HepG2 (cell line): ENCODE measurements at regions not wholly inside any gene's neighbourhood (a gene's known extent, or its start where the extent isn't known, plus 50 kb on each side); places are given as distances from the start of the nearest gene placed in this dataset.
"Not testable (repeated sequence)": the region's sequence is repeated elsewhere in the genome, so short reads cannot be mapped to it uniquely, and the experiment has no call there.

Experiments
- ATAC-seq: fragments of 200-7000 bp; cut with Tn5 transposase; 3 replicates; pipeline ENCODE4 v1.9.1; 2020; ENCODE audit warnings: mild to moderate bottlenecking, moderate library complexity
- BruUV-seq: library from RNA; stranded (reverse); fragments of 400-500 nt; replicated peaks from 2 replicates; lab custom pipeline; 2021; lab: Mats Ljungman, UMichigan
- CTCF ChIA-PET: fragments of 300-600 bp; formaldehyde crosslinking; extraction: SDS; loops from one replicate; lab custom pipeline; 2021; ENCODE audit warnings: low total read pairs, inconsistent platforms, low intra/inter-chr PET ratio; lab: Yijun Ruan, JAX
- POLR2A ChIA-PET: fragments of 350-600 bp; sonication (Branson Sonifier 250); formaldehyde crosslinking; loops from one replicate; lab custom pipeline; 2020; ENCODE audit warnings: antibody characterized with exemption, inconsistent platforms; lab: Yijun Ruan, JAX
- DNase-seq: peaks from one replicate; pipeline ENCODE4 v3.0.0-alpha.2; 2015; ENCODE audit warnings: low spot score
- FAIRE-seq: peaks from 3 replicates; lab custom pipeline; 2011; peaks lifted over from hg19 to GRCh38; lab: Jason Lieb, UNC
- H2AFZ ChIP-seq: one replicate; pipeline ENCODE4 v1.6.1; 2011; ENCODE audit warnings: low read length, inconsistent platforms
- H3K27ac ChIP-seq: fragments of 300-600 bp; 3 replicates; pipeline ENCODE4 v1.8.0; 2011; ENCODE audit warnings: mixed run types, mild to moderate bottlenecking, mixed read lengths, low read length, inconsistent platforms; ENCODE audit not compliant: insufficient read depth; ENCODE audit errors: extremely low read length
- H3K27me3 ChIP-seq, 2 experiments: fragments of 200-600 bp in 1 of 2; 2 replicates in 1 of 2; 3 replicates in 1 of 2; pipeline versions ENCODE4 v1.6.0 to v1.8.0; 2011; ENCODE audit warnings: low read length in 2 of 2, mild to moderate bottlenecking in 2 of 2, moderate library complexity in 2 of 2, inconsistent platforms in 1 of 2; ENCODE audit not compliant: insufficient read depth in 2 of 2, control insufficient read depth in 1 of 2
- H3K36me3 ChIP-seq, 2 experiments: fragments of 200-600 bp in 1 of 2; replicated peaks in 1 of 2; 2 replicates in 1 of 2; 3 replicates in 1 of 2; pipeline versions ENCODE4 v1.5.1 to v1.8.0; 2011; ENCODE audit warnings: low read length in 2 of 2, inconsistent platforms in 1 of 2; ENCODE audit not compliant: insufficient read depth in 2 of 2, control insufficient read depth in 1 of 2
- H3K4me1 ChIP-seq: 2 replicates; pipeline ENCODE4 v1.5.1; 2012; ENCODE audit warnings: low read length, inconsistent platforms; ENCODE audit not compliant: insufficient read depth
- H3K4me2 ChIP-seq: 2 replicates; pipeline ENCODE4 v1.6.0; 2011; ENCODE audit warnings: low read depth, low read length, inconsistent platforms
- H3K4me3 ChIP-seq, 3 experiments: fragments of 200-600 bp in 1 of 3; sonication (generic), shearing (Covaris generic) in 1 of 3; replicated peaks in 1 of 3; 2 replicates each; pipeline ENCODE4 v1.5.1; 2011 to 2016; ENCODE audit warnings: low read length in 3 of 3, inconsistent platforms in 2 of 3, low read depth in 2 of 3, mild to moderate bottlenecking in 2 of 3, control low read depth in 1 of 3, mixed read lengths in 1 of 3; ENCODE audit not compliant: insufficient read depth in 1 of 3
- H3K79me2 ChIP-seq: one replicate; pipeline ENCODE4 v1.6.1; 2011; ENCODE audit warnings: low read length, inconsistent platforms; ENCODE audit not compliant: insufficient read depth
- H3K9ac ChIP-seq: 2 replicates; pipeline ENCODE4 v1.6.0; 2011; ENCODE audit warnings: mild to moderate bottlenecking, low read depth, low read length, inconsistent platforms; ENCODE audit not compliant: insufficient read depth
- H3K9me3 ChIP-seq: 2 replicates; pipeline ENCODE4 v1.5.1; 2012; ENCODE audit warnings: mild to moderate bottlenecking, low read length
- H4K20me1 ChIP-seq: 2 replicates; pipeline ENCODE4 v1.6.0; 2011; ENCODE audit warnings: inconsistent platforms, mild to moderate bottlenecking, low read length, moderate library complexity; ENCODE audit not compliant: insufficient read depth
- CBX1 ChIP-seq: IDR thresholded peaks from one replicate; pipeline ENCODE4 v1.6.1; 2016; ENCODE audit warnings: antibody characterized with exemption, low read depth
- HNRNPUL1 ChIP-seq: fragments of 200-400 bp; formaldehyde crosslinking; IDR thresholded peaks from 2 replicates; pipeline ENCODE4 v1.6.1; 2017; ENCODE audit warnings: low read depth, mild to moderate bottlenecking, low read length, moderate library complexity
- MAFK ChIP-seq, 2 experiments: IDR thresholded peaks in 1 of 2; conservative IDR thresholded peaks in 1 of 2; 2 replicates each; pipeline ENCODE4 v1.6.1; 2011; ENCODE audit warnings: improper control_type of control experiment in 2 of 2, low read length in 2 of 2
- NFIB ChIP-seq: sonication (generic); formaldehyde crosslinking; IDR thresholded peaks from 2 replicates; pipeline ENCODE4 v1.9.0; 2021; ENCODE audit warnings: missing genetic modification reagents, mild to moderate bottlenecking, borderline replicate concordance
- NR3C1 ChIP-seq: sonication (generic); formaldehyde crosslinking; IDR thresholded peaks from 2 replicates; pipeline ENCODE4 v1.4.0; 2020; ENCODE audit warnings: missing genetic modification reagents
- POLR2AphosphoS5 ChIP-seq: IDR thresholded peaks from 2 replicates; pipeline ENCODE4 v1.6.1; 2012; ENCODE audit warnings: low read depth, low read length
- TFAP4 ChIP-seq: sonication (generic); IDR thresholded peaks from 2 replicates; pipeline ENCODE4 v1.6.1; 2016; ENCODE audit warnings: low read depth, borderline replicate concordance
- ZNF160 ChIP-seq: sonication (generic); formaldehyde crosslinking; IDR thresholded peaks from 2 replicates; pipeline ENCODE4 v1.8.0; 2022; ENCODE audit warnings: mild to moderate bottlenecking, inconsistent platforms, missing genetic modification reagents
- ZNF263 ChIP-seq: sonication (generic); formaldehyde crosslinking; IDR thresholded peaks from 2 replicates; pipeline ENCODE4 v1.4.0; 2020; ENCODE audit warnings: missing genetic modification reagents
- WGBS: methylation state at CpG from one replicate; pipeline ENCODE4 v1.1.6; 2017; ENCODE audit warnings: low lambda C conversion rate; 5-methylcytosine and 5-hydroxymethylcytosine counted together
- in situ Hi-C: cut with HindIII; loops from 2 replicates; pipeline ENCODE4 v1.10.0; 2017; ENCODE audit warnings: low pct_unique_long_range_greater_than_20kb; ENCODE audit not compliant: extremely low pct_ligation_motif_present
- intact Hi-C: fragments of 100-400 bp; cut with micrococcal nuclease; formaldehyde crosslinking; loops from one replicate; pipeline ENCODE4 v1.10.0; 2022; ENCODE audit not compliant: unreplicated experiment
- TF ChIP-seq, protein P1 (sequence below): sonication (generic); formaldehyde crosslinking; IDR thresholded peaks from 2 replicates; pipeline ENCODE4 v1.9.0; 2021; ENCODE audit warnings: missing genetic modification reagents, borderline replicate concordance

GRCh38 chr17:20916383-20916782 lies 126.4 kb downstream of the USP22 start:
- Histone ChIP-seq H3K9me3 (no peaks in the 10 kb centered on the region), H2AFZ (no peak overlapping the region), H3K27ac (no peak overlapping the region), H3K9ac (no peak overlapping the region), H3K4me2 (no peak overlapping the region), H3K36me3 (no peaks in the 10 kb centered on the region), H3K79me2 (peaks cover 10% of the 10 kb centered on the region), H3K4me3 (no peak overlapping the region), H4K20me1 (no peaks in the 10 kb centered on the region), H3K27me3 (no peaks in the 10 kb centered on the region; a peak in 1 of 5 replicates), H3K4me1 (no peaks in the 10 kb centered on the region)
- BruUV-seq: no TSS peak
- intact Hi-C loops: no loop called here
- TF ChIP-seq NFIB (CRISPR knock-in tag) (no peak), ZNF263 (CRISPR knock-in tag) (no peak), POLR2AphosphoS5 (no peak), CBX1 (no peak), NR3C1 (CRISPR knock-in tag) (no peak), MAFK (conservative IDR thresholded peaks at IDR 0.05 in 1 of 2, IDR thresholded peaks at IDR 0.05 in 1 of 2; ENCODE audit: low read length in 2 of 2) (no peak), ZNF160 (CRISPR knock-in tag) (no peak), TFAP4 (no peak), HNRNPUL1 (no peak)
- TF ChIP-seq, protein P1, sequence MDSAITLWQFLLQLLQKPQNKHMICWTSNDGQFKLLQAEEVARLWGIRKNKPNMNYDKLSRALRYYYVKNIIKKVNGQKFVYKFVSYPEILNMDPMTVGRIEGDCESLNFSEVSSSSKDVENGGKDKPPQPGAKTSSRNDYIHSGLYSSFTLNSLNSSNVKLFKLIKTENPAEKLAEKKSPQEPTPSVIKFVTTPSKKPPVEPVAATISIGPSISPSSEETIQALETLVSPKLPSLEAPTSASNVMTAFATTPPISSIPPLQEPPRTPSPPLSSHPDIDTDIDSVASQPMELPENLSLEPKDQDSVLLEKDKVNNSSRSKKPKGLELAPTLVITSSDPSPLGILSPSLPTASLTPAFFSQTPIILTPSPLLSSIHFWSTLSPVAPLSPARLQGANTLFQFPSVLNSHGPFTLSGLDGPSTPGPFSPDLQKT (CRISPR knock-in tag): no peak
- FAIRE-seq (no peak), DNase-seq (no peak), ATAC-seq (no peak)
- ChIA-PET CTCF (no interaction called here), POLR2A (no interaction called here)
- in situ Hi-C loops: no loop called here
- 83% methylated on average over 4 of the region's 4 CpGs for WGBS

- ATAC-seq, H4K20me1 ChIP-seq, FAIRE-seq, H3K4me1 ChIP-seq, H3K9me3 ChIP-seq, H3K27me3 ChIP-seq, H3K27ac ChIP-seq, H3K36me3 ChIP-seq, intact Hi-C loops, H3K4me3 ChIP-seq, H3K9ac ChIP-seq, CTCF ChIA-PET, DNase-seq, H2AFZ ChIP-seq, BruUV-seq, H3K4me2 ChIP-seq, POLR2A ChIA-PET, in situ Hi-C loops: not testable (repeated sequence)
- peaks cover 18% of the 10 kb centered on the region for H3K79me2 ChIP-seq
- WGBS: 71% methylated on average over 10 of the region's 10 CpGs
Observed at GRCh38 chr17:20917610-20918306, 125.1 kb downstream of the USP22 start.
